DND-41 (cell line): ENCODE measurements at regions not wholly inside any gene's neighbourhood (a gene's known extent, or its start where the extent isn't known, plus 50 kb on each side); places are given as distances from the start of the nearest gene placed in this dataset.

Source experiments
- ATAC-seq: fragments of 200-7000 bp; cut with Tn5 transposase; 3 replicates; pipeline ENCODE4 v1.9.1; 2021; ENCODE audit warnings: low read depth; ENCODE audit not compliant: insufficient read depth
- DNase-seq: peaks from one replicate; pipeline ENCODE4 v3.0.0-alpha.2; 2020
- H2AFZ ChIP-seq: 2 replicates; pipeline ENCODE4 v1.6.0; 2012; ENCODE audit warnings: low read depth, low read length
- H3K27ac ChIP-seq: 2 replicates; pipeline ENCODE4 v1.5.1; 2012; ENCODE audit warnings: low read length, inconsistent platforms
- H3K27me3 ChIP-seq: fragments of 200-600 bp; sonication (generic); 2 replicates; pipeline ENCODE4 v1.6.0; 2012; ENCODE audit warnings: low read length, mild to moderate bottlenecking, inconsistent platforms; ENCODE audit not compliant: insufficient read depth, poor library complexity
- H3K36me3 ChIP-seq: 2 replicates; pipeline ENCODE4 v1.5.1; 2012; ENCODE audit warnings: low read length, inconsistent platforms; ENCODE audit not compliant: insufficient read depth
- H3K4me1 ChIP-seq: 2 replicates; pipeline ENCODE4 v1.5.1; 2012; ENCODE audit warnings: mild to moderate bottlenecking, low read length; ENCODE audit not compliant: insufficient read depth
- H3K4me2 ChIP-seq: 2 replicates; pipeline ENCODE4 v1.6.0; 2012; ENCODE audit warnings: mild to moderate bottlenecking, moderate library complexity, low read length, inconsistent platforms; ENCODE audit not compliant: insufficient read depth
- H3K4me3 ChIP-seq, 2 experiments: fragments of 200-600 bp in 1 of 2; shearing (Covaris generic) in 1 of 2; 2 replicates each; pipeline ENCODE4 v1.5.1; 2012 to 2016; ENCODE audit warnings: inconsistent platforms in 2 of 2, low read length in 2 of 2, mild to moderate bottlenecking in 2 of 2, low read depth in 1 of 2, moderate library complexity in 1 of 2
- H3K79me2 ChIP-seq: 2 replicates; pipeline ENCODE4 v1.6.0; 2012; ENCODE audit warnings: low read length, inconsistent platforms; ENCODE audit not compliant: insufficient read depth
- H3K9ac ChIP-seq: 2 replicates; pipeline ENCODE4 v1.6.0; 2012; ENCODE audit warnings: low read depth, mild to moderate bottlenecking, inconsistent platforms, low read length, moderate library complexity
- H3K9me3 ChIP-seq: 2 replicates; pipeline ENCODE4 v1.5.1; 2012; ENCODE audit warnings: low read length, moderate library complexity, mild to moderate bottlenecking, inconsistent platforms; ENCODE audit not compliant: insufficient read depth, severe bottlenecking
- H4K20me1 ChIP-seq: 2 replicates; pipeline ENCODE4 v1.6.0; 2012; ENCODE audit warnings: low read length; ENCODE audit not compliant: insufficient read depth
- CTCF ChIP-seq: IDR thresholded peaks from 2 replicates; pipeline ENCODE4 v1.5.1; 2012; ENCODE audit warnings: borderline replicate concordance, low read length, moderate library complexity, mild to moderate bottlenecking; ENCODE audit not compliant: poor library complexity, severe bottlenecking; ENCODE audit errors: extremely low read depth
- EZH2 ChIP-seq: IDR thresholded peaks from 3 replicates; pipeline ENCODE4 v1.6.1; 2012; ENCODE audit warnings: borderline replicate concordance, low read depth, mild to moderate bottlenecking, moderate library complexity, low read length, inconsistent platforms; ENCODE audit not compliant: severe bottlenecking

GRCh38 chr3:81434161-81434560, 327.3 kb downstream of the GBE1 start:
- Histone ChIP-seq H3K9ac (no peak overlapping the region), H3K9me3 (no peaks in the 10 kb centered on the region), H3K4me3 (no peak overlapping the region), H3K36me3 (no peaks in the 10 kb centered on the region), H3K4me1 (no peaks in the 10 kb centered on the region), H4K20me1 (no peaks in the 10 kb centered on the region), H3K27ac (no peak overlapping the region), H3K4me2 (no peak overlapping the region), H2AFZ (no peak overlapping the region), H3K79me2 (no peaks in the 10 kb centered on the region), H3K27me3 (no peaks in the 10 kb centered on the region)
- ATAC-seq (no peak), DNase-seq (no peak)
- TF ChIP-seq EZH2: no peak
- TF ChIP-seq CTCF: no peak

GRCh38 chr3:81433675-81434074, 327.8 kb downstream of the GBE1 start:
- Histone ChIP-seq H3K79me2 (no peaks in the 10 kb centered on the region), H3K9ac (no peak overlapping the region), H3K4me1 (no peaks in the 10 kb centered on the region), H3K4me2 (no peak overlapping the region), H3K27ac (no peak overlapping the region), H3K9me3 (no peaks in the 10 kb centered on the region), H3K27me3 (no peaks in the 10 kb centered on the region), H3K4me3 (no peak overlapping the region), H4K20me1 (no peaks in the 10 kb centered on the region), H3K36me3 (no peaks in the 10 kb centered on the region), H2AFZ (no peak overlapping the region)
- TF ChIP-seq CTCF (no peak), EZH2 (no peak)
- ATAC-seq: no peak
- DNase-seq: no peak

GRCh38 chr3:81432456-81432855, 329.0 kb downstream of the GBE1 start:
- no peaks in the 10 kb centered on the region for H4K20me1 ChIP-seq
- H3K4me3 ChIP-seq: no peak overlapping the region
- H3K79me2 ChIP-seq: no peaks in the 10 kb centered on the region
- TF ChIP-seq CTCF (no peak), EZH2 (no peak)
- H3K9ac ChIP-seq: no peak overlapping the region
- no peak overlapping the region for H2AFZ ChIP-seq
- DNase-seq (no peak), ATAC-seq (no peak)
- H3K27me3 ChIP-seq: no peaks in the 10 kb centered on the region
- no peaks in the 10 kb centered on the region for H3K9me3 ChIP-seq
- H3K27ac ChIP-seq: no peak overlapping the region
- H3K4me1 ChIP-seq: no peaks in the 10 kb centered on the region
- no peaks in the 10 kb centered on the region for H3K36me3 ChIP-seq
- H3K4me2 ChIP-seq: no peak overlapping the region

GRCh38 chr3:81426826-81427577, 334.4 kb downstream of the GBE1 start:
- TF ChIP-seq CTCF (no peak), EZH2 (no peak)
- Histone ChIP-seq H3K36me3 (no peaks in the 10 kb centered on the region), H3K4me2 (no peak overlapping the region), H3K9ac (no peak overlapping the region), H3K27ac (no peak overlapping the region), H3K79me2 (no peaks in the 10 kb centered on the region), H3K4me3 (no peak overlapping the region), H3K4me1 (no peaks in the 10 kb centered on the region), H2AFZ (no peak overlapping the region), H3K27me3 (no peaks in the 10 kb centered on the region), H4K20me1 (no peaks in the 10 kb centered on the region), H3K9me3 (no peaks in the 10 kb centered on the region)
- no peak for ATAC-seq
- no peak for DNase-seq
